GM23338 (cell line): ENCODE measurements at regions not wholly inside any gene's neighbourhood (a gene's known extent, or its start where the extent isn't known, plus 50 kb on each side); places are given as distances from the start of the nearest gene placed in this dataset.

ENCODE experiments used
- ATAC-seq: fragments of 200-7000 bp; cut with Tn5 transposase; 3 replicates; pipeline ENCODE4 v1.9.1; 2020
- DNase-seq: peaks from one replicate; pipeline ENCODE4 v3.0.0-alpha.2; 2015; ENCODE audit warnings: low spot score
- H2AFZ ChIP-seq: fragments of 200-600 bp; sonication (generic); 2 replicates; pipeline ENCODE4 v1.8.0; 2016; ENCODE audit warnings: antibody characterized with exemption, mild to moderate bottlenecking, moderate library complexity
- H3F3A ChIP-seq: fragments of 200-600 bp; sonication (generic); replicated peaks from 2 replicates; pipeline ENCODE4 v1.8.0; 2017; ENCODE audit warnings: antibody characterized with exemption, mixed run types, low read depth
- H3K27ac ChIP-seq: fragments of 200-600 bp; sonication (generic); 2 replicates; pipeline ENCODE4 v1.6.1; 2016; ENCODE audit warnings: low read depth
- H3K27me3 ChIP-seq: fragments of 200-600 bp; sonication (generic); 2 replicates; pipeline ENCODE4 v1.8.0; 2016; ENCODE audit warnings: mild to moderate bottlenecking, mixed run types, moderate library complexity; ENCODE audit not compliant: insufficient read depth
- H3K36me3 ChIP-seq: fragments of 200-600 bp; sonication (generic); 2 replicates; pipeline ENCODE4 v1.8.0; 2016; ENCODE audit warnings: mild to moderate bottlenecking; ENCODE audit not compliant: insufficient read depth
- H3K4me1 ChIP-seq: fragments of 200-600 bp; sonication (generic); 2 replicates; pipeline ENCODE4 v1.8.0; 2016; ENCODE audit warnings: mild to moderate bottlenecking, moderate library complexity; ENCODE audit not compliant: insufficient read depth
- H3K4me2 ChIP-seq: fragments of 200-600 bp; sonication (generic); 2 replicates; pipeline ENCODE4 v1.7.1; 2017; ENCODE audit warnings: mixed run types
- H3K4me3 ChIP-seq: fragments of 200-600 bp; sonication (generic); 2 replicates; pipeline ENCODE4 v1.6.1; 2016; ENCODE audit warnings: mixed run types
- H3K79me2 ChIP-seq: fragments of 200-600 bp; sonication (generic); replicated peaks from 2 replicates; pipeline ENCODE4 v1.8.0; 2017; ENCODE audit warnings: mild to moderate bottlenecking; ENCODE audit not compliant: insufficient read depth
- H3K9me2 ChIP-seq: fragments of 200-600 bp; sonication (generic); 2 replicates; pipeline ENCODE4 v1.8.0; 2017; ENCODE audit not compliant: insufficient read depth
- H4K20me1 ChIP-seq: fragments of 200-600 bp; sonication (generic); replicated peaks from 2 replicates; pipeline ENCODE4 v1.8.0; 2017; ENCODE audit warnings: mild to moderate bottlenecking; ENCODE audit not compliant: insufficient read depth
- H3K27ac Mint-ChIP-seq: 2 replicates; pipeline ENCODE4 v1.8.0; 2020; ENCODE audit warnings: inconsistent platforms, mild to moderate bottlenecking, moderate library complexity, mixed read lengths
- H3K27me3 Mint-ChIP-seq: 3 replicates; pipeline ENCODE4 v1.8.0; 2022; ENCODE audit warnings: low read depth, mild to moderate bottlenecking, moderate library complexity, mixed read lengths, inconsistent platforms; ENCODE audit not compliant: insufficient read depth, poor library complexity
- H3K36me3 Mint-ChIP-seq: 3 replicates; pipeline ENCODE4 v1.8.0; 2021; ENCODE audit warnings: low read depth, mild to moderate bottlenecking, inconsistent platforms, moderate library complexity, mixed read lengths
- H3K4me1 Mint-ChIP-seq: 3 replicates; pipeline ENCODE4 v1.8.0; 2020; ENCODE audit warnings: mild to moderate bottlenecking, inconsistent platforms, mixed read lengths
- H3K4me3 Mint-ChIP-seq: 3 replicates; pipeline ENCODE4 v1.8.0; 2021; ENCODE audit warnings: moderate library complexity, mild to moderate bottlenecking, inconsistent platforms, mixed read lengths
- H3K9me3 Mint-ChIP-seq: 3 replicates; pipeline ENCODE4 v1.8.0; 2020; ENCODE audit warnings: moderate library complexity, mild to moderate bottlenecking, inconsistent platforms, mixed read lengths
- CREB1 ChIP-seq: fragments of 250-450 bp; sonication (Bioruptor Pico); IDR thresholded peaks from 2 replicates; pipeline ENCODE4 v1.5.0; 2020; ENCODE audit warnings: low read depth, mild to moderate bottlenecking, moderate library complexity
- ETS1 ChIP-seq: IDR thresholded peaks from 2 replicates; pipeline ENCODE4 v1.6.1; 2016; ENCODE audit warnings: antibody characterized with exemption
- EZH2 ChIP-seq: fragments of 200-600 bp; sonication (generic); IDR thresholded peaks from one replicate; pipeline ENCODE4 v1.8.0; 2017; ENCODE audit warnings: antibody characterized with exemption, mild to moderate bottlenecking, low read depth; ENCODE audit not compliant: unreplicated experiment
- EZH2phosphoT487 ChIP-seq: fragments of 200-600 bp; sonication (generic); IDR thresholded peaks from one replicate; pipeline ENCODE4 v1.8.1; 2018; ENCODE audit warnings: antibody characterized with exemption; ENCODE audit not compliant: unreplicated experiment
- POLR2AphosphoS5 ChIP-seq: IDR thresholded peaks from 2 replicates; pipeline ENCODE4 v1.6.1; 2016; ENCODE audit warnings: antibody characterized with exemption, low read depth
- REST ChIP-seq: IDR thresholded peaks from one replicate; pipeline ENCODE4 v1.6.1; 2018; ENCODE audit warnings: antibody characterized with exemption; ENCODE audit not compliant: unreplicated experiment
- STAT1 ChIP-seq: IDR thresholded peaks from one replicate; pipeline ENCODE4 v1.6.1; 2016; ENCODE audit warnings: antibody characterized with exemption; ENCODE audit not compliant: unreplicated experiment
- ZNF331 ChIP-seq: fragments of 250-450 bp; sonication (Bioruptor Pico); IDR thresholded peaks from 2 replicates; pipeline ENCODE4 v1.5.0; 2020; ENCODE audit warnings: low read depth, mild to moderate bottlenecking, moderate library complexity
- ZNF462 ChIP-seq: fragments of 250-450 bp; sonication (Bioruptor Pico); IDR thresholded peaks from 2 replicates; pipeline ENCODE4 v1.5.0; 2020; ENCODE audit warnings: mild to moderate bottlenecking, moderate library complexity

- no peak for TF ChIP-seq ETS1
- no peak for TF ChIP-seq POLR2AphosphoS5
- no peak for TF ChIP-seq STAT1
- TF ChIP-seq EZH2phosphoT487 = no peak
Measured at GRCh38 chr15:97091093-97091492, 760.6 kb downstream of the NR2F2 start (continued).

GRCh38 chr15:97092656-97093055 is 762.2 kb downstream of the NR2F2 start:
- no peak overlapping the region for H3K4me3 ChIP-seq
- H3K27ac ChIP-seq = no peak overlapping the region
- no peaks in the 10 kb centered on the region for H3K9me2 ChIP-seq
- Mint-ChIP-seq H3K27ac (no peak overlapping the region), H3K36me3 (no peaks in the 10 kb centered on the region), H3K9me3 (no peaks in the 10 kb centered on the region), H3K4me3 (no peak overlapping the region), H3K4me1 (no peaks in the 10 kb centered on the region), H3K27me3 (no peaks in the 10 kb centered on the region)
- H3K27me3 ChIP-seq = no peaks in the 10 kb centered on the region
- no peaks in the 10 kb centered on the region for H3F3A ChIP-seq
- H3K4me1 ChIP-seq = no peaks in the 10 kb centered on the region
- H4K20me1 ChIP-seq = no peaks in the 10 kb centered on the region
- H3K36me3 ChIP-seq = no peaks in the 10 kb centered on the region
- H2AFZ ChIP-seq = no peak overlapping the region
- ATAC-seq (no peak), DNase-seq (no peak)
- H3K4me2 ChIP-seq = no peak overlapping the region
- TF ChIP-seq REST (no peak), ZNF331 (CRISPR knock-in tag) (no peak), POLR2AphosphoS5 (no peak)
- H3K79me2 ChIP-seq = no peaks in the 10 kb centered on the region

GRCh38 chr15:97096303-97096835 is 765.9 kb downstream of the NR2F2 start:
- H3K27me3 Mint-ChIP-seq = no peaks in the 10 kb centered on the region
- H3K36me3 ChIP-seq = no peaks in the 10 kb centered on the region
- ATAC-seq = no peak
- H3K4me3 Mint-ChIP-seq = no peak overlapping the region
- no peak overlapping the region for H3K27ac Mint-ChIP-seq
- no peaks in the 10 kb centered on the region for H4K20me1 ChIP-seq
- H3K27me3 ChIP-seq = no peaks in the 10 kb centered on the region
- H3K4me2 ChIP-seq = no peak overlapping the region
- no peak for DNase-seq
- H3K9me2 ChIP-seq = no peaks in the 10 kb centered on the region
- no peak overlapping the region for H3K4me3 ChIP-seq
- H3K27ac ChIP-seq = no peak overlapping the region
- H3K4me1 ChIP-seq = no peaks in the 10 kb centered on the region
- H3K4me1 Mint-ChIP-seq = no peaks in the 10 kb centered on the region
- H3K36me3 Mint-ChIP-seq = no peaks in the 10 kb centered on the region
- H3K9me3 Mint-ChIP-seq = no peaks in the 10 kb centered on the region
- H2AFZ ChIP-seq = no peak overlapping the region
- no peaks in the 10 kb centered on the region for H3F3A ChIP-seq
- no peaks in the 10 kb centered on the region for H3K79me2 ChIP-seq
- TF ChIP-seq EZH2 (no peak), CREB1 (no peak), STAT1 (no peak), ZNF462 (CRISPR knock-in tag) (no peak)
